ENCODE measurements at regions not wholly inside any gene's neighbourhood (a gene's known extent, or its start where the extent isn't known, plus 50 kb on each side); places are given as distances from the start of the nearest gene placed in this dataset.

GRCh38 chr3:1808590-1808989 lies 290.1 kb upstream of the CNTN4 start:
- H3K9me3 ChIP-seq (ENCODE audit: insufficient read depth, low read depth, low read length): peaks cover 31% of the 10 kb centered on the region
- H3K27me3 ChIP-seq (ENCODE audit: insufficient read depth, low read length): no peaks in the 10 kb centered on the region
- no peak overlapping the region for H3K4me3 ChIP-seq (ENCODE audit: low read length)
- H3K27ac ChIP-seq (ENCODE audit: low read depth, low read length): no peak overlapping the region
- no peaks in the 10 kb centered on the region for H3K4me1 ChIP-seq (ENCODE audit: insufficient read depth, low read length)
- no peaks in the 10 kb centered on the region for H3K36me3 ChIP-seq (ENCODE audit: insufficient read depth, low read length)
- H3K9ac ChIP-seq (ENCODE audit: low read depth, low read length): no peak overlapping the region
- WGBS: no CpG with 5 or more reads among the region's 1 CpG

DNA sequence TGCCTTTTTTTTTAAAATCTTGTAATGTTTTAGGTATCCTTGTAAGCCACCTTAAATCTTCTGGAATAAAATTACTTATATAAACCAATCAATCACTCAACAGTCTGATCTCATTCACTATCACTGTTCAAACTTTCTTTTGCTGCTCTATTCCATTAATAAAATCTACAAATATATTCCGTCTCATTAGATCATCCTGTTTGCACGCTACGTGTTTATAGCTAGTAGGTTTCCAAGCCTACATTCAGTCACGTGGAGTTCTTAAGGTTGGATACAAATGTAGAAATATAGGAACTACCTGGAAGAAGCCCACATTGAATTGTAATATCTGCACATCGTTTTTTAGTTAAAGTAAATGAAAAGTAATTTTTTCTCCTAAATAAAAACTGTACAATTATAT lies 274.8 kb upstream of the CNTN4 start:
- H3K9me3 ChIP-seq (ENCODE audit: insufficient read depth, low read depth, low read length): peaks cover 11% of the 10 kb centered on the region
- H3K9ac ChIP-seq (ENCODE audit: low read depth, low read length): no peak overlapping the region
- H3K36me3 ChIP-seq (ENCODE audit: insufficient read depth, low read length): no peaks in the 10 kb centered on the region
- H3K4me3 ChIP-seq (ENCODE audit: low read length): no peak overlapping the region
- no peak overlapping the region for H3K27ac ChIP-seq (ENCODE audit: low read depth, low read length)
- H3K4me1 ChIP-seq (ENCODE audit: insufficient read depth, low read length): no peaks in the 10 kb centered on the region
- H3K27me3 ChIP-seq (ENCODE audit: insufficient read depth, low read length): no peaks in the 10 kb centered on the region
- whole genome bisulfite sequencing: 84% methylated on average over 4 of the region's 5 CpGs

DNA sequence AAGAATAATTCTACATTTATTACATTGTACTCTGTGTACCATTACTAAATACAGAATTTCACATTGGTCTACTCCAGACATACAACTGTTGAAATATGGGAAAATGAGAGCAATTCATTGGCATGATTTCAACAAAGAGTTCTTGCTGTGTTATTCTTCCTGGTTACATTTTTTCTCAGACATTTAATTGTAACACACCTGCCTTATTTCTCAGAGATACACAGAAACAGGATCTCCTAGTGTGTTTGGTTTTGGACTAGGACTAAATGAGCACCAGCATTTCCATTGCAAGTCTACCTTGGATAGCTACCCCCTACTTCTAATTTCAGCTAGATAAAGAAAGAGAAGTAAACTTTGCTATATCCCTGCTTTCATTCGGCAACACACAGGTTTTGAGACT lies 274.3 kb upstream of the CNTN4 start:
- H3K4me3 ChIP-seq (ENCODE audit: low read length): no peak overlapping the region
- no peaks in the 10 kb centered on the region for H3K36me3 ChIP-seq (ENCODE audit: insufficient read depth, low read length)
- H3K27me3 ChIP-seq (ENCODE audit: insufficient read depth, low read length): no peaks in the 10 kb centered on the region
- WGBS: 100% methylated on average over 1 of the region's 1 CpG
- H3K27ac ChIP-seq (ENCODE audit: low read depth, low read length): no peak overlapping the region
- H3K9ac ChIP-seq (ENCODE audit: low read depth, low read length): no peak overlapping the region
- no peaks in the 10 kb centered on the region for H3K4me1 ChIP-seq (ENCODE audit: insufficient read depth, low read length)
- H3K9me3 ChIP-seq (ENCODE audit: insufficient read depth, low read depth, low read length): peaks cover 11% of the 10 kb centered on the region

DNA sequence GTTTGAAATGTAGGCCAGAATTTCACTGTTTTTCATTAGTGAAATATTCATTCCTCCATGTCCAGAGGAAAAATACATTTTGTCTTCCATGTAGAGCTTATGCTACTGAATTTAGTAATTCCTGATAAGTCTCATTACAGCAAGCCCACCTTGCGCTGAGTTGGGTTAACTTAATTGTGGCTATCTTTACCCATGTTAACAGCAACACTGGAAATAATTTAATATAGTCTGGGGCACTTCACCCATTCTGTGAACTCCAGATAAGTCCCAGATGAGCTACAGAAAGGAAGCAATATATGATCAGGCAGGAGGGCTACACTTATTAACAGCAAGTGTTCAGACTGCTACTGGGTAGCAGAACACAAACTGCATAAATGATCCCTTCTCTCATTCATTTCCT lies 270.1 kb upstream of the CNTN4 start:
- H3K27me3 ChIP-seq (ENCODE audit: insufficient read depth, low read length): no peaks in the 10 kb centered on the region
- H3K36me3 ChIP-seq (ENCODE audit: insufficient read depth, low read length): no peaks in the 10 kb centered on the region
- no peak overlapping the region for H3K9ac ChIP-seq (ENCODE audit: low read depth, low read length)
- 88% methylated on average over 1 of the region's 1 CpG for WGBS
- H3K27ac ChIP-seq (ENCODE audit: low read depth, low read length): no peak overlapping the region
- H3K4me1 ChIP-seq (ENCODE audit: insufficient read depth, low read length): no peaks in the 10 kb centered on the region
- H3K4me3 ChIP-seq (ENCODE audit: low read length): no peak overlapping the region
- peaks cover 12% of the 10 kb centered on the region; the same call in 1 of the 2 replicates for H3K9me3 ChIP-seq (ENCODE audit: insufficient read depth, low read depth, low read length)

DNA sequence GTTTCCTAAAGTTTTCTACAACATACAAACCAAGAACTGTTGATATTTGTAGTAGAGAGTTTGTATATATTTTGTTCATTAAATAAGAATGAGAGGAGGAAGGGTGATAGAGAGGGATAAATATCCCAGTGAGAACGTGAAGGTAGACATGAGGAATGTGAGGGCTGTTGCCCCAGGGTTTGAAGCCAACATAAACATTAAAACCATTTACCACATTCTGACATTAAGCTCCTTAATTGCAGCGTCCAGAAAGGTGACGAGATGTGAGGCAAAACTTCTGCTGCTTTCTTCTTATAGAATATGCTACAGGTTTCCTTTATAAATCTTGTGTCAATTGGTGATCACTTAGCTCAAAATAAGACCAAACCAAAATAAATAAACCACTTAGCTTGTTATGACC lies 267.8 kb upstream of the CNTN4 start:
- H3K9ac ChIP-seq (ENCODE audit: low read depth, low read length): no peak overlapping the region
- no peaks in the 10 kb centered on the region for H3K4me1 ChIP-seq (ENCODE audit: insufficient read depth, low read length)
- no peaks in the 10 kb centered on the region for H3K27me3 ChIP-seq (ENCODE audit: insufficient read depth, low read length)
- H3K9me3 ChIP-seq (ENCODE audit: insufficient read depth, low read depth, low read length): peaks cover 23% of the 10 kb centered on the region; the same call in 1 of the 2 replicates
- H3K4me3 ChIP-seq (ENCODE audit: low read length): no peak overlapping the region
- H3K27ac ChIP-seq (ENCODE audit: low read depth, low read length): no peak overlapping the region
- 81% methylated on average over 3 of the region's 3 CpGs for WGBS
- H3K36me3 ChIP-seq (ENCODE audit: insufficient read depth, low read length): no peaks in the 10 kb centered on the region

DNA sequence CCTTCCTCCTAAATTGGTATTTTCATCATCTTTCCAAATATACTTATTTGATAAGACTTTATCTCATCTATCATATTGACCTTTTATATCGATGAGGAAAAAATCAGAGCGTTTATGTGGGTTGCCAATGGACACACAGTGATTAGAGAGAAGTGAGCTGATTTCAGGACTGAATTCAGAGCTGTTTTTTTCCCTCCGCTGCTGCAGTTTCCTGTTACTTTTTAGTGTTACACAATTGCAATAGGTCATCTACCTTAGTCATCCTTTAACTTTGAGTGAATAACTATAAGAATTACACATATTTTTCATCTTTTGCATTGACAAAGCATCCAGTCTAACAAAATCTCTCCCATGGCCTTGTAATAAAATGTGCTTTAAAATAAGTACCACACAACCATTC lies 266.3 kb upstream of the CNTN4 start:
- H3K4me3 ChIP-seq (ENCODE audit: low read length): no peak overlapping the region
- no peak overlapping the region for H3K9ac ChIP-seq (ENCODE audit: low read depth, low read length)
- H3K27ac ChIP-seq (ENCODE audit: low read depth, low read length): no peak overlapping the region
- no peaks in the 10 kb centered on the region for H3K4me1 ChIP-seq (ENCODE audit: insufficient read depth, low read length)
- no peaks in the 10 kb centered on the region for H3K36me3 ChIP-seq (ENCODE audit: insufficient read depth, low read length)
- no peaks in the 10 kb centered on the region for H3K27me3 ChIP-seq (ENCODE audit: insufficient read depth, low read length)
- H3K9me3 ChIP-seq (ENCODE audit: insufficient read depth, low read depth, low read length): peaks cover 23% of the 10 kb centered on the region; the same call in 1 of the 2 replicates
- 77% methylated on average over 3 of the region's 3 CpGs for WGBS

DNA sequence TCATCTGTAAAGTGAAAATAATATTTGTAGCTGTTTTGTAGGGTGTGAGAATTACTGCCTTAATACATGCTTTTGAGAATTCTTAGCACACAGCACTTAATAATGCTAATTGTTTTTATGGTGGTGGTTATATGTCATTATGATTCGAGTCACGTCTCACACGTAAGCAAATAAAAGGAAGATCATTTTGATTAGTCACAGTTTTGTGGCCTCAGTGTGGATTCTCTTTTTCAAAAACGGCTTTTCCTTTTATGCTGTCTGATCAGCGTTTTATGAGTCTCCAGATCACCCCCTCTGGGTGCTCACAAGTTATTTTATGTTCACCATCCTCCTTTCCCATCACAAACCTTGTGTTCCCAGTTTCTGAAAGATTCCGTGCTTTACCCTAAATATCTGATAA lies 255.6 kb upstream of the CNTN4 start:
- Histone ChIP-seq H3K27ac (ENCODE audit: low read depth, low read length) (no peak overlapping the region), H3K9ac (ENCODE audit: low read depth, low read length) (no peak overlapping the region), H3K9me3 (ENCODE audit: insufficient read depth, low read depth, low read length) (peaks cover 11% of the 10 kb centered on the region; the same call in 1 of the 2 replicates), H3K4me1 (ENCODE audit: insufficient read depth, low read length) (no peaks in the 10 kb centered on the region), H3K27me3 (ENCODE audit: insufficient read depth, low read length) (no peaks in the 10 kb centered on the region), H3K36me3 (ENCODE audit: insufficient read depth, low read length) (no peaks in the 10 kb centered on the region), H3K4me3 (ENCODE audit: low read length) (no peak overlapping the region)
- WGBS: 70% methylated on average over 6 of the region's 6 CpGs

GRCh38 chr3:1847571-1847970 lies 251.1 kb upstream of the CNTN4 start:
- Histone ChIP-seq H3K4me1 (ENCODE audit: insufficient read depth, low read length) (no peaks in the 10 kb centered on the region), H3K4me3 (ENCODE audit: low read length) (no peak overlapping the region), H3K9me3 (ENCODE audit: insufficient read depth, low read depth, low read length) (peaks cover 10% of the 10 kb centered on the region; the same call in 1 of the 2 replicates), H3K27me3 (ENCODE audit: insufficient read depth, low read length) (no peaks in the 10 kb centered on the region), H3K36me3 (ENCODE audit: insufficient read depth, low read length) (no peaks in the 10 kb centered on the region), H3K27ac (ENCODE audit: low read depth, low read length) (no peak overlapping the region), H3K9ac (ENCODE audit: low read depth, low read length) (no peak overlapping the region)
- 79% methylated on average over 2 of the region's 3 CpGs for WGBS

DNA sequence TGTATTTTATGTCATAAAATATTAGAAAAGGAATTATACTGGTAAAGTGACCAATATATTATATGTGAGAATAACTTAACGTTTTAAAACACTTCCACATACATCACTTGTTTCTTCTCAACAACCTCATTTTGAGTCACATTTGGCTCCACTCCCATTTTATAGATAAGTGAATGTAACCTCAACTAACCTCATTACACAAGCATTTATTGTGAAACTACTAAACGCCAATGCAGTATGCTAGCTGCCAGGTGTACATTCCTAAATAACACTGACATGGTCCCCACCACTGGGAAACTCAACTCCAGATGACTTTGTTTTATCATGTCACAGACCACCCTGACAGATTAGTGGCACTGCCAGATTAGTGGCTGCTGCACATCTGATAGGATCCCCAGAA lies 249.7 kb upstream of the CNTN4 start:
- H3K9ac ChIP-seq (ENCODE audit: low read depth, low read length): no peak overlapping the region
- WGBS: 78% methylated on average over 2 of the region's 2 CpGs
- no peaks in the 10 kb centered on the region for H3K4me1 ChIP-seq (ENCODE audit: insufficient read depth, low read length)
- 0 out of 2 replicates have a peak, but pooled peaks cover 12% of the 10 kb centered on the region for H3K9me3 ChIP-seq (ENCODE audit: insufficient read depth, low read depth, low read length)
- no peak overlapping the region for H3K4me3 ChIP-seq (ENCODE audit: low read length)
- H3K27me3 ChIP-seq (ENCODE audit: insufficient read depth, low read length): no peaks in the 10 kb centered on the region
- H3K36me3 ChIP-seq (ENCODE audit: insufficient read depth, low read length): no peaks in the 10 kb centered on the region
- no peak overlapping the region for H3K27ac ChIP-seq (ENCODE audit: low read depth, low read length)

- Histone ChIP-seq H3K9ac (ENCODE audit: low read depth, low read length) (no peak overlapping the region), H3K27ac (ENCODE audit: low read depth, low read length) (no peak overlapping the region), H3K9me3 (ENCODE audit: insufficient read depth, low read depth, low read length) (peaks cover 6% of the 10 kb centered on the region; the same call in 1 of the 2 replicates), H3K4me3 (ENCODE audit: low read length) (no peak overlapping the region), H3K36me3 (ENCODE audit: insufficient read depth, low read length) (no peaks in the 10 kb centered on the region), H3K4me1 (ENCODE audit: insufficient read depth, low read length) (no peaks in the 10 kb centered on the region), H3K27me3 (ENCODE audit: insufficient read depth, low read length) (no peaks in the 10 kb centered on the region)
- 80% methylated on average over 2 of the region's 2 CpGs for WGBS
Observed at GRCh38 chr3:1852950-1853349, 245.7 kb upstream of the CNTN4 start.

- Histone ChIP-seq H3K36me3 (ENCODE audit: insufficient read depth, low read length) (no peaks in the 10 kb centered on the region), H3K27ac (ENCODE audit: low read depth, low read length) (no peak overlapping the region), H3K4me3 (ENCODE audit: low read length) (no peak overlapping the region), H3K9me3 (ENCODE audit: insufficient read depth, low read depth, low read length) (peaks cover 6% of the 10 kb centered on the region; the same call in 1 of the 2 replicates), H3K27me3 (ENCODE audit: insufficient read depth, low read length) (no peaks in the 10 kb centered on the region), H3K4me1 (ENCODE audit: insufficient read depth, low read length) (no peaks in the 10 kb centered on the region), H3K9ac (ENCODE audit: low read depth, low read length) (no peak overlapping the region)
- WGBS: 95% methylated on average over 3 of the region's 3 CpGs
Observed at GRCh38 chr3:1855841-1856240, 242.8 kb upstream of the CNTN4 start.

- Histone ChIP-seq H3K4me3 (ENCODE audit: low read length) (no peak overlapping the region), H3K9ac (ENCODE audit: low read depth, low read length) (no peak overlapping the region), H3K9me3 (ENCODE audit: insufficient read depth, low read depth, low read length) (0 out of 2 replicates have a peak, but pooled peaks cover 2% of the 10 kb centered on the region), H3K4me1 (ENCODE audit: insufficient read depth, low read length) (no peaks in the 10 kb centered on the region), H3K27ac (ENCODE audit: low read depth, low read length) (no peak overlapping the region), H3K36me3 (ENCODE audit: insufficient read depth, low read length) (no peaks in the 10 kb centered on the region), H3K27me3 (ENCODE audit: insufficient read depth, low read length) (no peaks in the 10 kb centered on the region)
- WGBS: 96% methylated on average over 7 of the region's 7 CpGs
Observed at GRCh38 chr3:1870738-1871137, 227.9 kb upstream of the CNTN4 start.

All from HUES64 (cell line).